ENCODE measurements at regions not wholly inside any gene's neighbourhood (a gene's known extent, or its start where the extent isn't known, plus 50 kb on each side); places are given as distances from the start of the nearest gene placed in this dataset.

GRCh38 chr4:36815536-36815935, 429.0 kb upstream of the NWD2 start:
- TF ChIP-seq CTCF (IDR thresholded peaks at IDR 0.05; ENCODE audit: low read depth, low read length) (no peak), MYC (IDR thresholded peaks at IDR 0.05; ENCODE audit: low read depth, low read length) (no peak), POLR2A (IDR thresholded peaks at IDR 0.05; ENCODE audit: extremely low read depth, insufficient read length) (no peak)

Measured in NB4 (cell line).